HCT116 (cell line): ENCODE measurements at regions not wholly inside any gene's neighbourhood (a gene's known extent, or its start where the extent isn't known, plus 50 kb on each side); places are given as distances from the start of the nearest gene placed in this dataset.

Experiments used
- EZH2phosphoT487 ChIP-seq: fragments of 200-600 bp; IDR thresholded peaks from 2 replicates; pipeline ENCODE4 v1.6.1; 2018; ENCODE audit warnings: antibody characterized with exemption, borderline replicate concordance
- MAX ChIP-seq: IDR thresholded peaks from 2 replicates; pipeline ENCODE4 v1.6.1; 2012

- TF ChIP-seq MAX (no peak), EZH2phosphoT487 (no peak)
Measured at GRCh38 chr6:139973669-139974344, 599.4 kb upstream of the CITED2 start.
